Natural killer cell (primary cell): ENCODE measurements at regions not wholly inside any gene's neighbourhood (a gene's known extent, or its start where the extent isn't known, plus 50 kb on each side); places are given as distances from the start of the nearest gene placed in this dataset.
A peak's percentile ranks its signal among the peaks of the same experiment; 100 is the strongest.

ENCODE experiments used
- ATAC-seq, 3 donors: fragments of 150-1000 bp in 2 of 3; fragments of 200-7000 bp in 1 of 3; cut with Tn5 transposase; 1 replicate in 1 of 3; 2 replicates in 2 of 3; pipeline ENCODE4 v1.10.0; 2021; ENCODE audit warnings: mild to moderate bottlenecking in 2 of 3, moderate library complexity in 2 of 3
- DNase-seq, 2 donors: peaks; one replicate each; pipeline versions ENCODE4 v3.0.0 to v3.0.0-alpha.2; 2013 to 2021; ENCODE audit warnings: mixed read lengths in 1 of 2
- H3K27ac ChIP-seq: one replicate; pipeline ENCODE4 v1.5.1; 2013; ENCODE audit warnings: mild to moderate bottlenecking, low read length
- H3K27me3 ChIP-seq: one replicate; pipeline ENCODE4 v1.6.1; 2013; ENCODE audit warnings: low read length; ENCODE audit not compliant: control insufficient read depth, insufficient read depth
- H3K36me3 ChIP-seq: one replicate; pipeline ENCODE4 v1.6.1; 2013; ENCODE audit warnings: low read length; ENCODE audit not compliant: control insufficient read depth, insufficient read depth
- H3K4me1 ChIP-seq: one replicate; pipeline ENCODE4 v1.6.1; 2013; ENCODE audit warnings: low read length; ENCODE audit not compliant: control insufficient read depth, insufficient read depth
- H3K4me3 ChIP-seq: one replicate; pipeline ENCODE4 v1.5.1; 2013; ENCODE audit warnings: low read length
- H3K9me3 ChIP-seq: one replicate; pipeline ENCODE4 v1.6.1; 2013; ENCODE audit warnings: low read length; ENCODE audit not compliant: control insufficient read depth, insufficient read depth
- H3K27ac Mint-ChIP-seq, 2 donors: one replicate each; pipeline ENCODE4 v1.8.0; 2022; ENCODE audit warnings: mild to moderate bottlenecking in 2 of 2, mixed read lengths in 2 of 2, moderate library complexity in 1 of 2
- H3K27me3 Mint-ChIP-seq, 2 donors: one replicate each; pipeline ENCODE4 v1.8.0; 2022; ENCODE audit warnings: low read depth in 2 of 2, mixed read lengths in 2 of 2
- H3K36me3 Mint-ChIP-seq: one replicate; pipeline ENCODE4 v1.8.0; 2022; ENCODE audit warnings: mixed read lengths
- H3K4me1 Mint-ChIP-seq, 2 donors: one replicate each; pipeline ENCODE4 v1.8.0; 2022; ENCODE audit warnings: mixed read lengths in 2 of 2
- H3K4me3 Mint-ChIP-seq: one replicate; pipeline ENCODE4 v1.8.0; 2022; ENCODE audit warnings: mild to moderate bottlenecking, moderate library complexity, mixed read lengths
- H3K9me3 Mint-ChIP-seq, 2 donors: one replicate each; pipeline ENCODE4 v1.8.0; 2022; ENCODE audit warnings: mixed read lengths in 2 of 2
- CTCF ChIP-seq: fragments of 200-600 bp; IDR thresholded peaks from one replicate; pipeline ENCODE4 v1.8.0; 2022; ENCODE audit warnings: antibody characterized with exemption
- WGBS: methylation state at CpG from one replicate; pipeline ENCODE4 v1.1.7; 2013; ENCODE audit warnings: missing lambda C conversion rate; ENCODE audit not compliant: insufficient coverage; 5-methylcytosine and 5-hydroxymethylcytosine counted together
- intact Hi-C: fragments of 100-400 bp; cut with micrococcal nuclease; formaldehyde crosslinking; loops from one replicate; pipeline ENCODE4 v1.14.2; 2022

GRCh38 chr13:99105160-99105559 lies 95.5 kb upstream of the UBAC2 start:
- H3K27me3 ChIP-seq: peaks cover 7% of the 10 kb centered on the region
- Mint-ChIP-seq H3K4me3 (no peak overlapping the region), H3K27ac (no peak overlapping the region), H3K36me3 (no peaks in the 10 kb centered on the region), H3K27me3 (peaks cover 24 to 55% of the 10 kb centered on the region in 2 donors), H3K4me1 (no peaks in the 10 kb centered on the region), H3K9me3 (no peaks in the 10 kb centered on the region)
- intact Hi-C loops: no loop called here
- H3K36me3 ChIP-seq: no peaks in the 10 kb centered on the region
- H3K4me1 ChIP-seq: no peaks in the 10 kb centered on the region
- H3K27ac ChIP-seq: no peak overlapping the region
- no peak for ATAC-seq
- H3K9me3 ChIP-seq: no peaks in the 10 kb centered on the region
- TF ChIP-seq CTCF: no peak
- H3K4me3 ChIP-seq: no peak overlapping the region
- 94% methylated on average over 3 of the region's 3 CpGs for WGBS
- no peak for DNase-seq

DNA sequence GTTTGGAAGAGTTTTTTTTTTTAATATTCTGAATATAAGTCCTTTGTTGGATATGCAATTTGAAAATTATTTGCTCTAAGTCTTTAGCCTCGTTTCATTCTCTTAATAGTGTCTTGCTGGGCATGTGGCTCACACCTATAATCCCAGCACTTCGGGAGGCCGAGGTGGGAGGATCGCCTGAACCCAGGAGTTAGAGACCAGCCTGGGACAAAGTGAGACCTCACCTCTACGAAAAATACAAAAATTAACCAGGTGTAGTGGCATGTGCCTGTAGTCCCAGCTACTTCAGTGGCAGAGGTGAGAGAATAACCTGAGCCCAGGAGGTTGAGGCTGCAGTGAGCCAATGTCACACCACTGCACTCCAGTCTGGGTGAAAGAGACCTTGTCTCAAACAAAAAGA lies 87.3 kb upstream of the UBAC2 start:
- no peak for DNase-seq
- Histone ChIP-seq H3K9me3 (no peaks in the 10 kb centered on the region), H3K36me3 (no peaks in the 10 kb centered on the region), H3K27ac (no peak overlapping the region), H3K4me1 (no peaks in the 10 kb centered on the region), H3K27me3 (no peaks in the 10 kb centered on the region), H3K4me3 (no peak overlapping the region)
- Mint-ChIP-seq H3K27ac (no peak overlapping the region), H3K4me1 (no peaks in the 10 kb centered on the region), H3K9me3 (no peaks in the 10 kb centered on the region), H3K4me3 (no peak overlapping the region), H3K36me3 (no peaks in the 10 kb centered on the region), H3K27me3 (peaks cover 9 to 13% of the 10 kb centered on the region in 2 donors)
- intact Hi-C loops: no loop called here
- TF ChIP-seq CTCF: no peak
- no peak for ATAC-seq
- WGBS: 92% methylated on average over 5 of the region's 5 CpGs

DNA sequence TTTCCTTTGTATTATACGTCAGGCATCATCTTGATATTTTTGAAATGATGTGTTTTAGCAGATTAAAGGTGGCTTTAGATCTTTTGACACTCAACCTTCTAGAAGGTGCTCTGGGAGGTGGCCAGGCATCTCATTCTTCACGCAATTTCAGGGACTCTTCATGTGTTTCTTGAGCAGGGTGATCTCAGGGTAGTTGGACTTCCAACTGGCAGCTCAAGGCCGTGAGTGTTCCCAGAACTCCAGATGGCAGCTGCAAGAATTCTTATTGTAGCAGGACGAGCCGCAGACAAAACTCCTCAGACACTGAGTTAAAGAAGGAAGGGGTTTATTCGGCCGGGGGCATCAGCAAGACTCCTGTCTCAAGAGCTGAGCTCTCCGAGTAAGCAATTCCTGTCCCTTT lies 82.5 kb upstream of the UBAC2 start:
- intact Hi-C loops: no loop called here
- Histone ChIP-seq H3K4me3 (no peak overlapping the region), H3K36me3 (no peaks in the 10 kb centered on the region), H3K27ac (no peak overlapping the region), H3K27me3 (peaks cover 5% of the 10 kb centered on the region), H3K9me3 (no peaks in the 10 kb centered on the region), H3K4me1 (no peaks in the 10 kb centered on the region)
- DNase-seq (no peak), ATAC-seq (no peak)
- Mint-ChIP-seq H3K27ac (no peak overlapping the region), H3K36me3 (no peaks in the 10 kb centered on the region), H3K4me3 (no peak overlapping the region), H3K9me3 (no peaks in the 10 kb centered on the region), H3K27me3 (peaks cover 24 to 43% of the 10 kb centered on the region in 2 donors), H3K4me1 (no peaks in the 10 kb centered on the region)
- TF ChIP-seq CTCF: no peak
- 91% methylated on average over 8 of the region's 8 CpGs for WGBS

DNA sequence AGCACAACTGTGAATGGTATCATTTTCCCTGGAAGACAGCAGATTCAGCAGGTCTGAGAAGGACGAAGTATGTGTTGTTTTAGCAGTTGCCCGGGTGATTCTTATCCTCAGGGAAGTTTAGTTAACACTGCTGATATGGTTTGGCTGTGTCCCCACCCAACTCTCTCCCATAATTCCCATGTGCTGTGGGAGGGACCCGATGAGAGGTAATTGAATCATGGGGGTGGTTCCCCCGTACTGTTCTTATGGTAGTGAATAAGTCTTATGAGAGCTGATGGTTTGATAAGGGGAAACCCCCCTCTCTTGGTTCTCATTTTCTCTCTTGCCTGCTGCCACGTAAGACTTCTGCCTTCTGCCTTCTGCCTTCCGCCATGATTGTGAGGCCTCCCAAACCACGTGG lies 81.0 kb upstream of the UBAC2 start:
- ATAC-seq: peak in 2 of 3 donors; percentile 20 to 29
- Mint-ChIP-seq H3K36me3 (no peaks in the 10 kb centered on the region), H3K27me3 (peaks cover 35 to 57% of the 10 kb centered on the region in 2 donors), H3K4me1 (peaks cover 5 to 8% of the 10 kb centered on the region in 2 donors), H3K4me3 (no peak overlapping the region), H3K27ac (no peak overlapping the region), H3K9me3 (no peaks in the 10 kb centered on the region)
- peak in 1 of 2 donors; percentile 46 for DNase-seq
- H3K4me3 ChIP-seq: no peak overlapping the region
- no peaks in the 10 kb centered on the region for H3K4me1 ChIP-seq
- intact Hi-C loops: loop anchor here (5.0 kb wide), 1 partner anchor 67 kb away; no protein-coding TSS in a partner anchor
- 71% methylated on average over 4 of the region's 7 CpGs for WGBS
- peaks cover 5% of the 10 kb centered on the region for H3K27me3 ChIP-seq
- no peak for TF ChIP-seq CTCF
- no peaks in the 10 kb centered on the region for H3K9me3 ChIP-seq
- no peaks in the 10 kb centered on the region for H3K36me3 ChIP-seq
- H3K27ac ChIP-seq: no peak overlapping the region
